H1 (cell line): ENCODE measurements at regions not wholly inside any gene's neighbourhood (a gene's known extent, or its start where the extent isn't known, plus 50 kb on each side); places are given as distances from the start of the nearest gene placed in this dataset.

Experiments
- CTCF ChIA-PET: fragments of 300-600 bp; sonication (Branson Sonifier 250); formaldehyde crosslinking; loops from one replicate; lab custom pipeline; 2021; ENCODE audit not compliant: partially characterized antibody; lab: Charles Lee
- POLR2A ChIA-PET: fragments of 300-600 bp; sonication (Branson Sonifier 250); formaldehyde crosslinking; loops from one replicate; lab custom pipeline; 2021; ENCODE audit warnings: inconsistent platforms; ENCODE audit not compliant: partially characterized antibody; lab: Charles Lee
- DNase-seq, 2 experiments: peaks; one replicate each; pipeline versions ENCODE4 v3.0.0 to v3.0.0-alpha.2; 2010 to 2022; ENCODE audit warnings: low spot score in 2 of 2, low read depth in 1 of 2, mixed read lengths in 1 of 2
- FAIRE-seq: peaks from 2 replicates; lab custom pipeline; 2011; peaks lifted over from hg19 to GRCh38; lab: Jason Lieb, UNC
- H2AFZ ChIP-seq: 2 replicates; pipeline ENCODE4 v1.8.1; 2012; ENCODE audit warnings: low read length, inconsistent platforms
- H2AK5ac ChIP-seq: 2 replicates; pipeline ENCODE4 v1.6.1; 2013; ENCODE audit warnings: low read depth, low read length
- H2BK120ac ChIP-seq: replicated peaks from 2 replicates; pipeline ENCODE3; 2013; ENCODE audit warnings: low read depth, low read length, inconsistent platforms
- H2BK12ac ChIP-seq: 2 replicates; pipeline ENCODE4 v1.6.1; 2013; ENCODE audit warnings: low read depth, low read length
- H2BK15ac ChIP-seq: 2 replicates; pipeline ENCODE4 v1.6.1; 2013; ENCODE audit warnings: low read length
- H2BK20ac ChIP-seq: 2 replicates; pipeline ENCODE4 v1.6.1; 2013; ENCODE audit warnings: low read length
- H2BK5ac ChIP-seq: 2 replicates; pipeline ENCODE4 v1.6.1; 2013; ENCODE audit warnings: low read depth, low read length
- H3K14ac ChIP-seq: 2 replicates; pipeline ENCODE4 v1.6.1; 2013; ENCODE audit warnings: inconsistent platforms; ENCODE audit not compliant: insufficient read length
- H3K18ac ChIP-seq: 2 replicates; pipeline ENCODE4 v1.6.1; 2013; ENCODE audit warnings: low read length; ENCODE audit errors: extremely low read depth
- H3K23ac ChIP-seq: 2 replicates; pipeline ENCODE4 v1.6.1; 2013; ENCODE audit warnings: inconsistent platforms; ENCODE audit not compliant: insufficient read length
- H3K23me2 ChIP-seq: 2 replicates; pipeline ENCODE4 v1.6.1; 2013; ENCODE audit warnings: low read depth, low read length
- H3K27ac ChIP-seq: 2 replicates; pipeline ENCODE4 v1.6.1; 2011; ENCODE audit warnings: low read depth, low read length, inconsistent platforms
- H3K27me3 ChIP-seq, 4 experiments: replicated peaks in 1 of 4; 1 replicate in 1 of 4; 2 replicates in 3 of 4; pipeline versions ENCODE4 v1.6.1 to v1.8.1; 2011 to 2013; ENCODE audit warnings: low read length in 3 of 4, mild to moderate bottlenecking in 3 of 4, inconsistent platforms in 2 of 4, mixed read lengths in 2 of 4, moderate library complexity in 1 of 4; ENCODE audit not compliant: control insufficient read depth in 3 of 4, insufficient read depth in 3 of 4; ENCODE audit errors: extremely low read depth in 1 of 4
- H3K36me3 ChIP-seq, 4 experiments: 2 replicates each; pipeline versions ENCODE4 v1.6.1 to v1.8.1; 2011 to 2013; ENCODE audit warnings: mild to moderate bottlenecking in 4 of 4, low read length in 3 of 4, moderate library complexity in 2 of 4, control low read depth in 1 of 4, inconsistent platforms in 1 of 4; ENCODE audit not compliant: insufficient read depth in 4 of 4, control insufficient read depth in 2 of 4
- H3K4ac ChIP-seq: replicated peaks from 2 replicates; pipeline ENCODE3; 2013; ENCODE audit warnings: low read length, low read depth, mixed read lengths, inconsistent platforms; ENCODE audit not compliant: insufficient read length
- H3K4me1 ChIP-seq, 4 experiments: replicated peaks in 1 of 4; 1 replicate in 1 of 4; 2 replicates in 3 of 4; pipeline versions ENCODE4 v1.6.1 to v1.8.1; 2011 to 2013; ENCODE audit warnings: low read length in 3 of 4, inconsistent platforms in 2 of 4, mixed read lengths in 1 of 4; ENCODE audit not compliant: insufficient read depth in 4 of 4, control insufficient read depth in 3 of 4
- H3K4me2 ChIP-seq, 2 experiments: 2 replicates each; pipeline versions ENCODE4 v1.6.1 to v1.8.1; 2011 to 2013; ENCODE audit warnings: low read depth in 2 of 2, low read length in 2 of 2, control low read depth in 1 of 2, inconsistent platforms in 1 of 2, mild to moderate bottlenecking in 1 of 2; ENCODE audit not compliant: insufficient read depth in 1 of 2
- H3K4me3 ChIP-seq, 4 experiments: fragments of 200-600, 300-600 bp in 1 of 4; sonication (generic), shearing (Covaris generic), sonication (Bioruptor Twin) in 1 of 4; 2 replicates each; pipeline versions ENCODE4 v1.5.1 to v1.8.1; 2011 to 2016; ENCODE audit warnings: low read length in 4 of 4, low read depth in 3 of 4, control low read depth in 2 of 4, inconsistent platforms in 2 of 4, mild to moderate bottlenecking in 2 of 4, mixed read lengths in 1 of 4, moderate library complexity in 1 of 4; ENCODE audit not compliant: insufficient read depth in 2 of 4; ENCODE audit errors: extremely low read depth in 1 of 4
- H3K56ac ChIP-seq: replicated peaks from 2 replicates; pipeline ENCODE3; 2013; ENCODE audit warnings: low read depth, mild to moderate bottlenecking, mixed read lengths, low read length, inconsistent platforms; ENCODE audit not compliant: insufficient read length
- H3K79me1 ChIP-seq: 2 replicates; pipeline ENCODE4 v1.6.1; 2013; ENCODE audit warnings: low read depth, low read length, control low read depth
- H3K79me2 ChIP-seq, 2 experiments: 2 replicates each; pipeline versions ENCODE4 v1.6.1 to v1.8.1; 2012 to 2013; ENCODE audit warnings: low read length in 2 of 2, mild to moderate bottlenecking in 2 of 2, inconsistent platforms in 1 of 2; ENCODE audit not compliant: insufficient read depth in 2 of 2, control insufficient read depth in 1 of 2
- H3K9ac ChIP-seq, 4 experiments: replicated peaks in 1 of 4; 1 replicate in 1 of 4; 2 replicates in 3 of 4; pipeline versions ENCODE4 v1.6.1 to v1.8.1; 2011 to 2013; ENCODE audit warnings: low read depth in 3 of 4, low read length in 3 of 4, control low read depth in 2 of 4, mild to moderate bottlenecking in 2 of 4, moderate library complexity in 2 of 4, inconsistent platforms in 1 of 4; ENCODE audit errors: extremely low read depth in 1 of 4
- H3K9me3 ChIP-seq, 2 experiments: 2 replicates each; pipeline versions ENCODE4 v1.6.1 to v1.8.1; 2012 to 2013; ENCODE audit warnings: mild to moderate bottlenecking in 2 of 2, moderate library complexity in 2 of 2, control low read depth in 1 of 2, inconsistent platforms in 1 of 2, low read depth in 1 of 2, low read length in 1 of 2, mixed read lengths in 1 of 2; ENCODE audit not compliant: insufficient read depth in 2 of 2
- H4K20me1 ChIP-seq, 2 experiments: replicated peaks in 1 of 2; 2 replicates each; pipeline versions ENCODE3 to v1.8.1; 2011 to 2013; ENCODE audit warnings: inconsistent platforms in 2 of 2, low read length in 2 of 2, mild to moderate bottlenecking in 1 of 2; ENCODE audit not compliant: insufficient read depth in 2 of 2, control insufficient read depth in 1 of 2
- H4K5ac ChIP-seq: 2 replicates; pipeline ENCODE4 v1.6.1; 2013; ENCODE audit warnings: low read length, low read depth, mixed read lengths, inconsistent platforms; ENCODE audit not compliant: insufficient read length
- H4K8ac ChIP-seq: 2 replicates; pipeline ENCODE4 v1.8.0; 2013; ENCODE audit warnings: mild to moderate bottlenecking, moderate library complexity, low read length, inconsistent platforms; ENCODE audit not compliant: insufficient read depth; ENCODE audit errors: extremely low read depth
- H4K91ac ChIP-seq: replicated peaks from 2 replicates; pipeline ENCODE3; 2013; ENCODE audit warnings: low read length, mixed read lengths, inconsistent platforms; ENCODE audit not compliant: insufficient read length
- ATF3 ChIP-seq: IDR thresholded peaks from 2 replicates; pipeline ENCODE4 v1.6.1; 2011; ENCODE audit warnings: low read depth, mild to moderate bottlenecking, low read length; ENCODE audit not compliant: insufficient read depth
- BACH1 ChIP-seq: IDR thresholded peaks from 2 replicates; pipeline ENCODE4 v1.6.1; 2012; ENCODE audit warnings: low read length, improper control_type of control experiment
- CHD2 ChIP-seq: IDR thresholded peaks from 2 replicates; pipeline ENCODE4 v1.6.1; 2012; ENCODE audit warnings: low read length, improper control_type of control experiment
- CREB1 ChIP-seq: IDR thresholded peaks from 2 replicates; pipeline ENCODE4 v1.6.1; 2012; ENCODE audit warnings: inconsistent platforms
- HDAC6 ChIP-seq: IDR thresholded peaks from one replicate; pipeline ENCODE4 v1.7.1; 2012; ENCODE audit warnings: low read depth, mild to moderate bottlenecking, inconsistent platforms, low read length, moderate library complexity
- RBBP5 ChIP-seq: IDR thresholded peaks from 2 replicates; pipeline ENCODE4 v1.7.1; 2012; ENCODE audit warnings: low read depth, mild to moderate bottlenecking, inconsistent platforms, low read length, moderate library complexity, borderline replicate concordance
- SP1 ChIP-seq: IDR thresholded peaks from 2 replicates; pipeline ENCODE4 v1.6.1; 2011; ENCODE audit warnings: low read depth, low read length
- SP2 ChIP-seq: IDR thresholded peaks from 2 replicates; pipeline ENCODE4 v1.6.1; 2012; ENCODE audit warnings: mild to moderate bottlenecking, low read length, inconsistent platforms
- SRF ChIP-seq: IDR thresholded peaks from 2 replicates; pipeline ENCODE4 v1.6.1; 2011; ENCODE audit warnings: mild to moderate bottlenecking, low read depth, low read length, moderate library complexity
- TCF12 ChIP-seq: IDR thresholded peaks from 2 replicates; pipeline ENCODE4 v1.6.1; 2011; ENCODE audit warnings: low read depth, mild to moderate bottlenecking, low read length
- TEAD4 ChIP-seq: IDR thresholded peaks from 2 replicates; pipeline ENCODE4 v1.6.1; 2012; ENCODE audit warnings: low read depth, low read length, inconsistent platforms, mixed read lengths
- WGBS, 2 experiments: shearing (Covaris generic) in 1 of 2; methylation state at CpG; one replicate each; pipeline versions ENCODE4 v1.1.6 to v1.1.7; 2013 to 2015; ENCODE audit warnings: low lambda C conversion rate in 2 of 2, mixed read lengths in 2 of 2, inconsistent platforms in 1 of 2, low coverage in 1 of 2, missing lambda C conversion rate in 1 of 2; ENCODE audit not compliant: insufficient replicate concordance in 2 of 2, insufficient coverage in 1 of 2, insufficient read length in 1 of 2; ENCODE audit errors: extremely low coverage in 1 of 2, missing lambda C conversion rate in 1 of 2; 5-methylcytosine and 5-hydroxymethylcytosine counted together

GRCh38 chrX:140391313-140391712 is 113.6 kb downstream of the SOX3 start:
- Histone ChIP-seq H3K79me1 (no peaks in the 10 kb centered on the region), H4K5ac (no peak overlapping the region), H3K14ac (no peak overlapping the region), H3K23me2 (no peaks in the 10 kb centered on the region), H2AFZ (no peak overlapping the region), H3K4me3 (no peak overlapping the region), H3K79me2 (no peaks in the 10 kb centered on the region), H2BK5ac (no peak overlapping the region), H3K4me1 (no peaks in the 10 kb centered on the region), H4K8ac (no peak overlapping the region), H3K9ac (no peak overlapping the region), H2BK15ac (no peak overlapping the region), H3K9me3 (no peaks in the 10 kb centered on the region), H3K27me3 (no peaks in the 10 kb centered on the region), H4K91ac (no peak overlapping the region), H3K23ac (no peak overlapping the region), H3K36me3 (no peaks in the 10 kb centered on the region), H2BK120ac (no peak overlapping the region), H3K56ac (no peak overlapping the region), H3K4me2 (no peak overlapping the region), H2BK20ac (no peak overlapping the region), H4K20me1 (no peaks in the 10 kb centered on the region), H2AK5ac (no peak overlapping the region), H2BK12ac (no peak overlapping the region), H3K27ac (no peak overlapping the region), H3K18ac (no peak overlapping the region; the same call in 1 of the 2 replicates), H3K4ac (no peak overlapping the region)
- ChIA-PET CTCF (no interaction called here), POLR2A (no interaction called here)
- FAIRE-seq (no peak), DNase-seq (no peak)
- TF ChIP-seq CHD2 (no peak), SRF (no peak), TEAD4 (no peak), TCF12 (no peak), RBBP5 (no peak), HDAC6 (no peak), ATF3 (no peak), BACH1 (no peak), CREB1 (no peak), SP2 (no peak), SP1 (no peak)
- WGBS, 2 experiments = 94% methylated on average over 2 of the region's 3 CpGs; no CpG with 5 or more reads in 1 of the 2 experiments
